GM13976 (cell line): ENCODE measurements at regions not wholly inside any gene's neighbourhood (a gene's known extent, or its start where the extent isn't known, plus 50 kb on each side); places are given as distances from the start of the nearest gene placed in this dataset.

Source experiments
- DNase-seq: peaks from one replicate; pipeline ENCODE4 v3.0.0; 2012; ENCODE audit warnings: low spot score
- CTCF ChIP-seq: IDR thresholded peaks from 2 replicates; pipeline ENCODE4 v1.5.1; 2012; ENCODE audit warnings: borderline replicate concordance, mild to moderate bottlenecking; ENCODE audit not compliant: insufficient read depth; ENCODE audit errors: extremely low read depth, missing control alignments, control extremely low read depth
- in situ Hi-C: fragments of 300-500 bp; cut with MboI; formaldehyde crosslinking; loops from one replicate; pipeline ENCODE4 v1.12.0; 2022; ENCODE audit warnings: low sequenced_read_pairs, mixed read lengths, inconsistent platforms; ENCODE audit not compliant: unreplicated experiment

- no peak for DNase-seq
- TF ChIP-seq CTCF = no peak
- in situ Hi-C loops = no loop called here
Observed at GRCh38 chr15:36109943-36110658, 469.3 kb upstream of the CDIN1 start.

GRCh38 chr15:36110659-36110993 lies 468.8 kb upstream of the CDIN1 start:
- TF ChIP-seq CTCF = no peak
- DNase-seq = no peak
- in situ Hi-C loops = no loop called here

GRCh38 chr15:36117296-36117787 lies 462.1 kb upstream of the CDIN1 start:
- no peak for DNase-seq
- no peak for TF ChIP-seq CTCF
- in situ Hi-C loops = no loop called here

- no peak for DNase-seq
- TF ChIP-seq CTCF = no peak
Observed at GRCh38 chr15:36126194-36126593, 453.2 kb upstream of the CDIN1 start.

GRCh38 chr15:36130641-36131310 lies 448.6 kb upstream of the CDIN1 start:
- in situ Hi-C loops = no loop called here
- no peak for DNase-seq
- TF ChIP-seq CTCF = no peak

More at GRCh38 chr15:36126194-36126593, 453.2 kb upstream of the CDIN1 start:
- in situ Hi-C loops = no loop called here

GRCh38 chr15:36133742-36134141 lies 445.7 kb upstream of the CDIN1 start:
- in situ Hi-C loops = no loop called here
- no peak for DNase-seq
- TF ChIP-seq CTCF = no peak
